ENCODE measurements at regions not wholly inside any gene's neighbourhood (a gene's known extent, or its start where the extent isn't known, plus 50 kb on each side); places are given as distances from the start of the nearest gene placed in this dataset.

DNA sequence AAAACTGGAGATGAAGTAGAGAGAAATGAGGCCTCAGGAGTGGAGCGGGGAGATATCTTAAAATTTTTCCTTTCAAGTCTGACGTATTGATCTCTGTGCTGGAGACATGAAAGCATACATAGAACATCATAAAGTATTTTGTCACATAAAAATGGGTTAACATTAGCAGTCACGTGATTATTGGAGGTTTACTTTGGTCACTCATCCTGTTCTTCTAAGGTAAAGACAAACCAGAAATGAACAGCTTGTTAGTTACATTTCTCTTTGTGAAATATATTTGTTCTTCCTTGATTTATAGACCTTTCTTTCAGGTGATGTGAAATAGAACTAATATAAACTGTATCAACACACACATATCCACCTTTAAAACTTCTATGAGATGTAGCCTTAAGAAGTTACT lies 324.1 kb downstream of the SQOR start:
- peaks cover 2% of the 10 kb centered on the region for H3K9me3 ChIP-seq
- no peak for TF ChIP-seq CTCF (IDR thresholded peaks at IDR 0.05)
- intact Hi-C loops (cut with DNase I, micrococcal nuclease): no loop called here
- H3K4me1 ChIP-seq (ENCODE audit: low read depth): no peaks in the 10 kb centered on the region
- no peak for ATAC-seq
- no peaks in the 10 kb centered on the region for H3K36me3 ChIP-seq (ENCODE audit: low read depth)
- DNase-seq: no peak
- no peak overlapping the region for H3K4me3 ChIP-seq

- no peak for ATAC-seq
- H3K9me3 ChIP-seq: peaks cover 2% of the 10 kb centered on the region
- no peaks in the 10 kb centered on the region for H3K4me1 ChIP-seq (ENCODE audit: low read depth)
- H3K36me3 ChIP-seq (ENCODE audit: low read depth): no peaks in the 10 kb centered on the region
- no peak for TF ChIP-seq CTCF (IDR thresholded peaks at IDR 0.05)
- intact Hi-C loops (cut with DNase I, micrococcal nuclease): no loop called here
- no peak overlapping the region for H3K4me3 ChIP-seq
- DNase-seq: no peak
Measured at GRCh38 chr15:45962733-45963132, 327.9 kb downstream of the SQOR start.

DNA sequence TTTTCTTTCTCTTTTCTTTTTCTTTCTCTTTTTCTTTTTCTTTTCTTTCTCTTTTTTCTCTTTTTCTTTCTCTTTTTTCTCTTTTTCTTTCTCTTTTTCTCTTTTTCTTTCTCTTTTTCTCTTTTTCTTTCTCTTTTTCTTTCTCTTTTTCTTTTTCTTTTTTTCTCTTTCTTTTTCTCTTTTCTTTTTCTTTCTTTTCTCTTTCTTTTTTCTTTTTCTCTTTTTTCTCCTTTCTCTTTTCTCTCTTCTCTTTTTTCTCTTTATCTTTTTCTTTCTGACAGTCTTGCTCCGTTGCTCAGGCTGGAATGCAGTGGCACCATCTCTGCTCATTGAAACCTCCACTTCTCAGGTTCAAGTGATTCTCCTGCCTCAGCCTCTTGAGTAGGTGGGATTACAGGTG lies 335.7 kb downstream of the SQOR start:
- H3K9me3 ChIP-seq: no peaks in the 10 kb centered on the region
- TF ChIP-seq CTCF (IDR thresholded peaks at IDR 0.05): no peak
- ATAC-seq: no peak
- H3K4me3 ChIP-seq: no peak overlapping the region
- H3K4me1 ChIP-seq (ENCODE audit: low read depth): no peaks in the 10 kb centered on the region
- no peaks in the 10 kb centered on the region for H3K36me3 ChIP-seq (ENCODE audit: low read depth)
- no peak for DNase-seq
- intact Hi-C loops (cut with DNase I, micrococcal nuclease): no loop called here

DNA sequence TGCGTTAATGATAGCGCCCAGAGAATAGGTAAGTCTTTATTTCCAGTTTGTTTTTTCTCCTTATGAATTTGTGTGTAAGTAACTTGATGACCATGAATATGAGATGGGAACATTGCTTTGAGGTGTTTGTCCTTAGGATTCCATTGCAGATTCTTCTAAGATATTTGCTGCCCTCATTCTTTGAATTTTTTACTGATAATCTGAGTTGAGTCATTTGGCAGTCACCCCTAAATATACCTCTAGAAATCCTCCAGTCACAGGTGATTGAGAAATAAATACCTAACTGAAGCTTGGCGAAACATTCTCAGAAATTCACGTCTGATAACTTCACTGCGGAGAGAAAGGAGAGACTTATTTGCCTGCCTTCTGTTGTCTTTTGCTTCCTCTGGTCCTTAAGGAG lies 345.5 kb downstream of the SQOR start:
- Histone ChIP-seq H3K4me3 (no peak overlapping the region), H3K9me3 (no peaks in the 10 kb centered on the region), H3K4me1 (ENCODE audit: low read depth) (no peaks in the 10 kb centered on the region), H3K36me3 (ENCODE audit: low read depth) (no peaks in the 10 kb centered on the region)
- ATAC-seq (no peak), DNase-seq (no peak)
- TF ChIP-seq CTCF (IDR thresholded peaks at IDR 0.05): no peak
- intact Hi-C loops (cut with DNase I, micrococcal nuclease): no loop called here

GRCh38 chr15:45981625-45982024 lies 346.8 kb downstream of the SQOR start:
- DNase-seq (no peak), ATAC-seq (no peak)
- Histone ChIP-seq H3K9me3 (no peaks in the 10 kb centered on the region), H3K4me1 (ENCODE audit: low read depth) (no peaks in the 10 kb centered on the region), H3K36me3 (ENCODE audit: low read depth) (no peaks in the 10 kb centered on the region), H3K4me3 (no peak overlapping the region)
- intact Hi-C loops (cut with DNase I, micrococcal nuclease): no loop called here
- TF ChIP-seq CTCF (IDR thresholded peaks at IDR 0.05): no peak

- no peak for TF ChIP-seq CTCF (IDR thresholded peaks at IDR 0.05)
- peak; percentile 90 for ATAC-seq
- H3K4me1 ChIP-seq (ENCODE audit: low read depth): no peaks in the 10 kb centered on the region
- no peaks in the 10 kb centered on the region for H3K36me3 ChIP-seq (ENCODE audit: low read depth)
- H3K9me3 ChIP-seq: no peaks in the 10 kb centered on the region
- no peak for DNase-seq
- H3K4me3 ChIP-seq: no peak overlapping the region
- intact Hi-C loops (cut with DNase I, micrococcal nuclease): no loop called here
Measured at GRCh38 chr15:45991863-45992262, 357.0 kb downstream of the SQOR start.
